GM12878 (cell line): ENCODE measurements at regions not wholly inside any gene's neighbourhood (a gene's known extent, or its start where the extent isn't known, plus 50 kb on each side); places are given as distances from the start of the nearest gene placed in this dataset.

ENCODE experiments used
- BCL11A ChIP-seq: IDR thresholded peaks from 2 replicates; pipeline ENCODE4 v1.6.1; 2011; ENCODE audit warnings: low read depth, low read length
- CTCF ChIP-seq, 3 experiments: IDR thresholded peaks in 2 of 3; conservative IDR thresholded peaks in 1 of 3; 2 replicates each; pipeline ENCODE4 v1.5.1; 2011; ENCODE audit warnings: low read depth in 3 of 3, low read length in 3 of 3, mild to moderate bottlenecking in 3 of 3, control low read depth in 2 of 3, moderate library complexity in 2 of 3, inconsistent platforms in 1 of 3, mixed read lengths in 1 of 3; ENCODE audit not compliant: control insufficient read depth in 2 of 3, insufficient read depth in 1 of 3; ENCODE audit errors: extremely low read depth in 1 of 3
- EP300 ChIP-seq, 2 experiments: fragments of 150-350 bp in 1 of 2; IDR thresholded peaks; 2 replicates each; pipeline ENCODE4 v1.6.1; 2011 to 2012; ENCODE audit warnings: low read depth in 2 of 2, low read length in 2 of 2, borderline replicate concordance in 1 of 2, improper control_type of control experiment in 1 of 2, inconsistent platforms in 1 of 2; ENCODE audit not compliant: control insufficient read depth in 1 of 2
- MYC ChIP-seq: IDR thresholded peaks from 2 replicates; pipeline ENCODE4 v1.6.1; 2011; ENCODE audit warnings: mild to moderate bottlenecking, low read length, moderate library complexity, inconsistent platforms; ENCODE audit not compliant: insufficient read depth, insufficient replicate concordance, insufficient read length, severe bottlenecking
- NR2F1 ChIP-seq: fragments of 450-650 bp; conservative IDR thresholded peaks from 2 replicates; pipeline ENCODE4 v1.6.1; 2017; ENCODE audit warnings: mild to moderate bottlenecking
- PML ChIP-seq: IDR thresholded peaks from 2 replicates; pipeline ENCODE4 v1.6.1; 2012; ENCODE audit warnings: low read length, inconsistent platforms
- RB1 ChIP-seq: fragments of 450-650 bp; formaldehyde crosslinking; IDR thresholded peaks from 2 replicates; pipeline ENCODE4 v1.6.1; 2017; ENCODE audit warnings: mild to moderate bottlenecking, borderline replicate concordance
- SUZ12 ChIP-seq: fragments of 200-600 bp; sonication (generic); IDR thresholded peaks from one replicate; pipeline ENCODE4 v1.6.1; 2018; ENCODE audit warnings: antibody characterized with exemption, mild to moderate bottlenecking; ENCODE audit not compliant: unreplicated experiment
- TCF7 ChIP-seq: IDR thresholded peaks from 2 replicates; pipeline ENCODE4 v1.6.1; 2014; ENCODE audit warnings: antibody characterized with exemption, borderline replicate concordance

GRCh38 chr1:234917495-234918180, 211.0 kb downstream of the TOMM20 start:
- TF ChIP-seq RB1, result no peak
- no peak for TF ChIP-seq MYC
- no peak for TF ChIP-seq CTCF (IDR thresholded peaks at IDR 0.05 in 2 of 3, conservative IDR thresholded peaks at IDR 0.05 in 1 of 3; ENCODE audit: control insufficient read depth in 2 of 3, extremely low read depth in 1 of 3, insufficient read depth in 1 of 3, low read depth in 3 of 3, low read length in 3 of 3)
- TF ChIP-seq BCL11A, result no peak
- TF ChIP-seq TCF7, result no peak
- TF ChIP-seq PML, result no peak
- no peak for TF ChIP-seq NR2F1
- no peak for TF ChIP-seq EP300 (IDR thresholded peaks at IDR 0.05; ENCODE audit: borderline replicate concordance in 1 of 2, control insufficient read depth in 1 of 2, low read depth in 2 of 2, low read length in 2 of 2)
- no peak for TF ChIP-seq SUZ12
